Esophagus squamous epithelium (tissue), 4 donors: ENCODE measurements at regions not wholly inside any gene's neighbourhood (a gene's known extent, or its start where the extent isn't known, plus 50 kb on each side); places are given as distances from the start of the nearest gene placed in this dataset.

ENCODE experiments used
- POLR2A ChIP-seq, 4 donors: fragments of 450-650 bp; IDR thresholded peaks; one replicate each; pipeline ENCODE4 v1.6.1; 2017; ENCODE audit warnings: antibody characterized with exemption in 4 of 4, mild to moderate bottlenecking in 4 of 4, moderate library complexity in 3 of 4
- TF ChIP-seq, protein P1 (sequence below), 6 experiments: fragments of 450-650 bp in 4 of 6; fragments of 200-600 bp in 2 of 6; sonication (generic) in 2 of 6; IDR thresholded peaks; one replicate each; pipeline ENCODE4 v1.5.1; 2016 to 2019; ENCODE audit warnings: antibody characterized with exemption in 6 of 6, mild to moderate bottlenecking in 4 of 6, moderate library complexity in 4 of 6

DNA sequence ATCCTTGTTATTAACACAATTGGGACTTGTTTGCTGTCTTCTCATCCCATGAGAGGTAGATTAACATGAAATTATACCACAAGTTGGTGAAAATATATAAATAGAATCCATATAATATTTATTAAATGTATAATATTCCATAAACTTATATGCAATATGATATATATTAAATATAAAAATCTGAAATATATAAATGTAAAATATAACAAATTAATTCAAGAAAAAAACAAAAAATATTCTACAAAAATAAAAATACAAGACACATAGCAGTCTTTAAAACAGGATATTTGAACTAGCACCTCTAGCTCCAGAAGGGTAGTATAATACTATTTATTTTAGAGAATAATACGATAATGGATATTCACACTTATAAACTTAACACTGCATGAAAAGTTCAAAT lies 603.3 kb upstream of the FLRT2 start:
- TF ChIP-seq, protein P1, sequence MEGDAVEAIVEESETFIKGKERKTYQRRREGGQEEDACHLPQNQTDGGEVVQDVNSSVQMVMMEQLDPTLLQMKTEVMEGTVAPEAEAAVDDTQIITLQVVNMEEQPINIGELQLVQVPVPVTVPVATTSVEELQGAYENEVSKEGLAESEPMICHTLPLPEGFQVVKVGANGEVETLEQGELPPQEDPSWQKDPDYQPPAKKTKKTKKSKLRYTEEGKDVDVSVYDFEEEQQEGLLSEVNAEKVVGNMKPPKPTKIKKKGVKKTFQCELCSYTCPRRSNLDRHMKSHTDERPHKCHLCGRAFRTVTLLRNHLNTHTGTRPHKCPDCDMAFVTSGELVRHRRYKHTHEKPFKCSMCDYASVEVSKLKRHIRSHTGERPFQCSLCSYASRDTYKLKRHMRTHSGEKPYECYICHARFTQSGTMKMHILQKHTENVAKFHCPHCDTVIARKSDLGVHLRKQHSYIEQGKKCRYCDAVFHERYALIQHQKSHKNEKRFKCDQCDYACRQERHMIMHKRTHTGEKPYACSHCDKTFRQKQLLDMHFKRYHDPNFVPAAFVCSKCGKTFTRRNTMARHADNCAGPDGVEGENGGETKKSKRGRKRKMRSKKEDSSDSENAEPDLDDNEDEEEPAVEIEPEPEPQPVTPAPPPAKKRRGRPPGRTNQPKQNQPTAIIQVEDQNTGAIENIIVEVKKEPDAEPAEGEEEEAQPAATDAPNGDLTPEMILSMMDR (IDR thresholded peaks at IDR 0.05), result no peak
- no peak for TF ChIP-seq POLR2A (IDR thresholded peaks at IDR 0.05)
